ENCODE measurements at regions not wholly inside any gene's neighbourhood (a gene's known extent, or its start where the extent isn't known, plus 50 kb on each side); places are given as distances from the start of the nearest gene placed in this dataset.
A peak's percentile ranks its signal among the peaks of the same experiment; 100 is the strongest.

GRCh38 chr12:38984388-38984787 lies 79.0 kb upstream of the CPNE8 start:
- TF ChIP-seq ZNF274 (IDR thresholded peaks at IDR 0.05; ENCODE audit: low read depth, low read length) (no peak), YY1 (IDR thresholded peaks at IDR 0.05; ENCODE audit: insufficient read depth, insufficient read length) (no peak), SUZ12 (IDR thresholded peaks at IDR 0.05; ENCODE audit: extremely low read depth, insufficient read depth, insufficient read length) (no peak)
- no peak for DNase-seq (ENCODE audit: low read depth, low spot score)
- Histone ChIP-seq H3K9me3 (ENCODE audit: insufficient read depth, low read length) (peaks cover 26% of the 10 kb centered on the region), H3K4me3 (ENCODE audit: insufficient read length, low read depth) (no peak overlapping the region), H3K27me3 (ENCODE audit: insufficient read depth, insufficient read length) (no peaks in the 10 kb centered on the region), H3K36me3 (ENCODE audit: insufficient read depth, insufficient read length, low read length) (no peaks in the 10 kb centered on the region), H3K9ac (ENCODE audit: insufficient read length, low read depth) (no peak overlapping the region), H3K4me1 (ENCODE audit: insufficient read depth, insufficient read length) (no peaks in the 10 kb centered on the region)

GRCh38 chr12:38983117-38983571 lies 77.8 kb upstream of the CPNE8 start:
- Histone ChIP-seq H3K9ac (ENCODE audit: insufficient read length, low read depth) (no peak overlapping the region), H3K36me3 (ENCODE audit: insufficient read depth, insufficient read length, low read length) (no peaks in the 10 kb centered on the region), H3K4me1 (ENCODE audit: insufficient read depth, insufficient read length) (no peaks in the 10 kb centered on the region), H3K9me3 (ENCODE audit: insufficient read depth, low read length) (peaks cover 26% of the 10 kb centered on the region), H3K27me3 (ENCODE audit: insufficient read depth, insufficient read length) (no peaks in the 10 kb centered on the region), H3K4me3 (ENCODE audit: insufficient read length, low read depth) (no peak overlapping the region)
- TF ChIP-seq YY1 (IDR thresholded peaks at IDR 0.05; ENCODE audit: insufficient read depth, insufficient read length) = no peak
- TF ChIP-seq ZNF274 (IDR thresholded peaks at IDR 0.05; ENCODE audit: low read depth, low read length) = no peak
- no peak for TF ChIP-seq SUZ12 (IDR thresholded peaks at IDR 0.05; ENCODE audit: extremely low read depth, insufficient read depth, insufficient read length)
- no peak for DNase-seq (ENCODE audit: low read depth, low spot score)

- TF ChIP-seq SUZ12 (IDR thresholded peaks at IDR 0.05; ENCODE audit: extremely low read depth, insufficient read depth, insufficient read length) (no peak), YY1 (IDR thresholded peaks at IDR 0.05; ENCODE audit: insufficient read depth, insufficient read length) (no peak), ZNF274 (IDR thresholded peaks at IDR 0.05; ENCODE audit: low read depth, low read length) (no peak)
- no peak for DNase-seq (ENCODE audit: low read depth, low spot score)
- H3K9me3 ChIP-seq (ENCODE audit: insufficient read depth, low read length) = no peaks in the 10 kb centered on the region
- no peaks in the 10 kb centered on the region for H3K27me3 ChIP-seq (ENCODE audit: insufficient read depth, insufficient read length)
- no peaks in the 10 kb centered on the region for H3K4me1 ChIP-seq (ENCODE audit: insufficient read depth, insufficient read length)
- no peak overlapping the region for H3K4me3 ChIP-seq (ENCODE audit: insufficient read length, low read depth)
- H3K36me3 ChIP-seq (ENCODE audit: insufficient read depth, insufficient read length, low read length) = no peaks in the 10 kb centered on the region
- no peak overlapping the region for H3K9ac ChIP-seq (ENCODE audit: insufficient read length, low read depth)
Observed at GRCh38 chr12:38977132-38977531, 71.7 kb upstream of the CPNE8 start.

GRCh38 chr12:38969706-38970105 lies 64.3 kb upstream of the CPNE8 start:
- Histone ChIP-seq H3K4me1 (ENCODE audit: insufficient read depth, insufficient read length) (no peaks in the 10 kb centered on the region), H3K36me3 (ENCODE audit: insufficient read depth, insufficient read length, low read length) (no peaks in the 10 kb centered on the region), H3K27me3 (ENCODE audit: insufficient read depth, insufficient read length) (no peaks in the 10 kb centered on the region), H3K9me3 (ENCODE audit: insufficient read depth, low read length) (peaks cover 13% of the 10 kb centered on the region; the same call in 1 of the 2 replicates), H3K9ac (ENCODE audit: insufficient read length, low read depth) (no peak overlapping the region), H3K4me3 (ENCODE audit: insufficient read length, low read depth) (no peak overlapping the region)
- no peak for TF ChIP-seq ZNF274 (IDR thresholded peaks at IDR 0.05; ENCODE audit: low read depth, low read length)
- DNase-seq (ENCODE audit: low read depth, low spot score) = no peak

GRCh38 chr12:38961683-38962082 lies 56.3 kb upstream of the CPNE8 start:
- H3K9me3 ChIP-seq (ENCODE audit: insufficient read depth, low read length) = no peaks in the 10 kb centered on the region
- TF ChIP-seq SUZ12 (IDR thresholded peaks at IDR 0.05; ENCODE audit: extremely low read depth, insufficient read depth, insufficient read length) (no peak), YY1 (IDR thresholded peaks at IDR 0.05; ENCODE audit: insufficient read depth, insufficient read length) (no peak), ZNF274 (IDR thresholded peaks at IDR 0.05; ENCODE audit: low read depth, low read length) (no peak)

GRCh38 chr12:38961012-38961411 lies 55.6 kb upstream of the CPNE8 start:
- Histone ChIP-seq H3K36me3 (ENCODE audit: insufficient read depth, insufficient read length, low read length) (no peaks in the 10 kb centered on the region), H3K9me3 (ENCODE audit: insufficient read depth, low read length) (no peaks in the 10 kb centered on the region), H3K9ac (ENCODE audit: insufficient read length, low read depth) (no peak overlapping the region), H3K4me3 (ENCODE audit: insufficient read length, low read depth) (no peak overlapping the region), H3K4me1 (ENCODE audit: insufficient read depth, insufficient read length) (no peaks in the 10 kb centered on the region), H3K27me3 (ENCODE audit: insufficient read depth, insufficient read length) (no peaks in the 10 kb centered on the region)
- DNase-seq (ENCODE audit: low read depth, low spot score) = no peak
- TF ChIP-seq SUZ12 (IDR thresholded peaks at IDR 0.05; ENCODE audit: extremely low read depth, insufficient read depth, insufficient read length) = no peak
- TF ChIP-seq YY1 (IDR thresholded peaks at IDR 0.05; ENCODE audit: insufficient read depth, insufficient read length) = no peak
- TF ChIP-seq ZNF274 (IDR thresholded peaks at IDR 0.05; ENCODE audit: low read depth, low read length) = no peak

More at GRCh38 chr12:38961683-38962082, 56.3 kb upstream of the CPNE8 start:
- Histone ChIP-seq H3K4me3 (ENCODE audit: insufficient read length, low read depth) (no peak overlapping the region), H3K27me3 (ENCODE audit: insufficient read depth, insufficient read length) (no peaks in the 10 kb centered on the region), H3K4me1 (ENCODE audit: insufficient read depth, insufficient read length) (no peaks in the 10 kb centered on the region), H3K9ac (ENCODE audit: insufficient read length, low read depth) (no peak overlapping the region), H3K36me3 (ENCODE audit: insufficient read depth, insufficient read length, low read length) (no peaks in the 10 kb centered on the region)
- peak; percentile 18 for DNase-seq (ENCODE audit: low read depth, low spot score)

GRCh38 chr12:38956337-38956736 lies 50.9 kb upstream of the CPNE8 start:
- no peaks in the 10 kb centered on the region for H3K9me3 ChIP-seq (ENCODE audit: insufficient read depth, low read length)
- no peaks in the 10 kb centered on the region for H3K36me3 ChIP-seq (ENCODE audit: insufficient read depth, insufficient read length, low read length)
- H3K4me1 ChIP-seq (ENCODE audit: insufficient read depth, insufficient read length) = no peaks in the 10 kb centered on the region
- no peak overlapping the region for H3K9ac ChIP-seq (ENCODE audit: insufficient read length, low read depth)
- DNase-seq (ENCODE audit: low read depth, low spot score) = no peak
- TF ChIP-seq ZNF274 (IDR thresholded peaks at IDR 0.05; ENCODE audit: low read depth, low read length) (no peak), SUZ12 (IDR thresholded peaks at IDR 0.05; ENCODE audit: extremely low read depth, insufficient read depth, insufficient read length) (no peak), YY1 (IDR thresholded peaks at IDR 0.05; ENCODE audit: insufficient read depth, insufficient read length) (no peak)
- no peak overlapping the region for H3K4me3 ChIP-seq (ENCODE audit: insufficient read length, low read depth)
- H3K27me3 ChIP-seq (ENCODE audit: insufficient read depth, insufficient read length) = no peaks in the 10 kb centered on the region
